ENCODE measurements at regions not wholly inside any gene's neighbourhood (a gene's known extent, or its start where the extent isn't known, plus 50 kb on each side); places are given as distances from the start of the nearest gene placed in this dataset.

- no peaks in the 10 kb centered on the region for H3K79me2 ChIP-seq (ENCODE audit: control insufficient read depth in 1 of 2, insufficient read depth in 2 of 2, low read length in 2 of 2)
- 88% methylated on average over 1 of the region's 3 CpGs; no CpG with 5 or more reads in 1 of the 2 experiments for WGBS, 2 experiments (ENCODE audit: extremely low coverage in 1 of 2, insufficient coverage in 1 of 2, insufficient read length in 1 of 2, insufficient replicate concordance in 2 of 2, low coverage in 1 of 2, low lambda C conversion rate in 2 of 2, missing lambda C conversion rate in 1 of 2)
- no peak overlapping the region for H3K9ac ChIP-seq (replicated peaks in 1 of 4; ENCODE audit: extremely low read depth in 1 of 4, low read depth in 3 of 4, low read length in 3 of 4)
- H2BK20ac ChIP-seq (ENCODE audit: low read length): no peak overlapping the region
- H2AK5ac ChIP-seq (ENCODE audit: low read depth, low read length): no peak overlapping the region
- no peaks in the 10 kb centered on the region for H4K20me1 ChIP-seq (replicated peaks in 1 of 2; ENCODE audit: control insufficient read depth in 1 of 2, insufficient read depth in 2 of 2, low read length in 2 of 2)
- H4K91ac ChIP-seq (replicated peaks; ENCODE audit: insufficient read length, low read length): no peak overlapping the region
- H3K56ac ChIP-seq (replicated peaks; ENCODE audit: insufficient read length, low read depth, low read length): no peak overlapping the region
- ChIA-PET CTCF (ENCODE audit: partially characterized antibody) (no interaction called here), POLR2A (ENCODE audit: partially characterized antibody) (interaction anchor here (0.6 kb wide), 1 partner anchor 141 kb away, joined by 3 read pairs; no protein-coding TSS in a partner anchor)
- no peak overlapping the region for H3K27ac ChIP-seq (ENCODE audit: low read depth, low read length)
- H4K8ac ChIP-seq (ENCODE audit: extremely low read depth, insufficient read depth, low read length): no peak overlapping the region
- H3K4me2 ChIP-seq (ENCODE audit: insufficient read depth in 1 of 2, low read depth in 2 of 2, low read length in 2 of 2): no peak overlapping the region
- no peaks in the 10 kb centered on the region for H3K9me3 ChIP-seq (ENCODE audit: insufficient read depth in 2 of 2, low read depth in 1 of 2, low read length in 1 of 2)
- no peak overlapping the region for H2BK15ac ChIP-seq (ENCODE audit: low read length)
- TF ChIP-seq BCL11A (IDR thresholded peaks at IDR 0.05; ENCODE audit: low read depth in 2 of 2, low read length in 2 of 2) (no peak), POLR2A (IDR thresholded peaks at IDR 0.05; ENCODE audit: control extremely low read depth in 1 of 2, low read depth in 2 of 2, low read length in 2 of 2) (no peak), CREB1 (IDR thresholded peaks at IDR 0.05) (no peak), RBBP5 (IDR thresholded peaks at IDR 0.05; ENCODE audit: borderline replicate concordance, low read depth, low read length) (no peak)
- H2AFZ ChIP-seq (ENCODE audit: low read length): no peak overlapping the region
- FAIRE-seq (no peak), DNase-seq (ENCODE audit: low read depth in 1 of 2, low spot score in 2 of 2) (no peak)
- no peaks in the 10 kb centered on the region for H3K27me3 ChIP-seq (replicated peaks in 1 of 4; ENCODE audit: control insufficient read depth in 3 of 4, extremely low read depth in 1 of 4, insufficient read depth in 3 of 4, low read length in 3 of 4)
- no peaks in the 10 kb centered on the region for H3K79me1 ChIP-seq (ENCODE audit: low read depth, low read length)
- no peak overlapping the region for H3K4ac ChIP-seq (replicated peaks; ENCODE audit: insufficient read length, low read depth, low read length)
- no peak overlapping the region for H2BK12ac ChIP-seq (ENCODE audit: low read depth, low read length)
- no peak overlapping the region for H3K4me3 ChIP-seq (ENCODE audit: extremely low read depth in 1 of 4, insufficient read depth in 2 of 4, low read depth in 3 of 4, low read length in 4 of 4)
- H3K23ac ChIP-seq (ENCODE audit: insufficient read length): no peak overlapping the region
- H4K5ac ChIP-seq (ENCODE audit: insufficient read length, low read depth, low read length): no peak overlapping the region
- no peaks in the 10 kb centered on the region for H3K23me2 ChIP-seq (ENCODE audit: low read depth, low read length)
- H3K14ac ChIP-seq (ENCODE audit: insufficient read length): no peak overlapping the region
- H2BK5ac ChIP-seq (ENCODE audit: low read depth, low read length): no peak overlapping the region
- no peak overlapping the region for H2BK120ac ChIP-seq (replicated peaks; ENCODE audit: low read depth, low read length)
- no peaks in the 10 kb centered on the region for H3K4me1 ChIP-seq (replicated peaks in 1 of 4; ENCODE audit: control insufficient read depth in 3 of 4, insufficient read depth in 4 of 4, low read length in 3 of 4)
- H3K36me3 ChIP-seq (ENCODE audit: control insufficient read depth in 2 of 4, insufficient read depth in 4 of 4, low read length in 3 of 4): no peaks in the 10 kb centered on the region
- H3K18ac ChIP-seq (ENCODE audit: extremely low read depth, low read length): no peak overlapping the region
Observed at GRCh38 chrY:13023607-13024006, 118.9 kb downstream of the DDX3Y start.
